ENCODE measurements at regions not wholly inside any gene's neighbourhood (a gene's known extent, or its start where the extent isn't known, plus 50 kb on each side); places are given as distances from the start of the nearest gene placed in this dataset.
A peak's percentile ranks its signal among the peaks of the same experiment; 100 is the strongest.

DNA sequence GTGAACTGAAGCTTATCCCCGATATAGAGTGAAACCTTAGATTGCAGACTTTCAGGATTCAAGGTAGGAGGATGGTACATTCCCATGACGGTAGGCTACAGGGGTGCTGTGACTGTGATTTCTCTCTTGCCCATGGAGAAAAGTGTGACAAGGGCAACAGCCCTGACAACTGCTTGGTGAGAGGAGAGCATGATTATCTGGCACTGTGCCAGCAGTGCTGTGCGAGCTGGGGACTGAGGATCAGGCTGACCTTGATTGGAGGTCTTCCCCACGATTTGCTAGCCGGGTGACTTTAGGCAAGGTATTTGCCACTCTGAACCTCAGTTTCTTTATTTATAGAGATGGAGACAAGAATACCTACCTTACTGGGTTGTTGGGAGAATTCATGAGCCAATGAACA, 229.5 kb downstream of the PTEN start:
- ATAC-seq (ENCODE audit: low FRiP score in 2 of 2) (no peak), DNase-seq (no peak)
- WGBS, 2 donors = 79 to 100% methylated on average over 2 to 5 of the region's 5 CpGs
- no peaks in the 10 kb centered on the region for H3K9me3 ChIP-seq
- H3K4me1 ChIP-seq = peaks cover 0 to 13% (median 2%) of the 10 kb centered on the region in 4 donors
- no peak overlapping the region for H3K4me3 ChIP-seq
- peak overlapping the region in 2 of 4 donors; percentile 20 to 74 for H3K27ac ChIP-seq
- TF ChIP-seq POLR2A (IDR thresholded peaks at IDR 0.05) (no peak), POLR2AphosphoS5 (IDR thresholded peaks at IDR 0.05) (no peak), EP300 (IDR thresholded peaks at IDR 0.05) (no peak)
- TF ChIP-seq, protein P1, sequence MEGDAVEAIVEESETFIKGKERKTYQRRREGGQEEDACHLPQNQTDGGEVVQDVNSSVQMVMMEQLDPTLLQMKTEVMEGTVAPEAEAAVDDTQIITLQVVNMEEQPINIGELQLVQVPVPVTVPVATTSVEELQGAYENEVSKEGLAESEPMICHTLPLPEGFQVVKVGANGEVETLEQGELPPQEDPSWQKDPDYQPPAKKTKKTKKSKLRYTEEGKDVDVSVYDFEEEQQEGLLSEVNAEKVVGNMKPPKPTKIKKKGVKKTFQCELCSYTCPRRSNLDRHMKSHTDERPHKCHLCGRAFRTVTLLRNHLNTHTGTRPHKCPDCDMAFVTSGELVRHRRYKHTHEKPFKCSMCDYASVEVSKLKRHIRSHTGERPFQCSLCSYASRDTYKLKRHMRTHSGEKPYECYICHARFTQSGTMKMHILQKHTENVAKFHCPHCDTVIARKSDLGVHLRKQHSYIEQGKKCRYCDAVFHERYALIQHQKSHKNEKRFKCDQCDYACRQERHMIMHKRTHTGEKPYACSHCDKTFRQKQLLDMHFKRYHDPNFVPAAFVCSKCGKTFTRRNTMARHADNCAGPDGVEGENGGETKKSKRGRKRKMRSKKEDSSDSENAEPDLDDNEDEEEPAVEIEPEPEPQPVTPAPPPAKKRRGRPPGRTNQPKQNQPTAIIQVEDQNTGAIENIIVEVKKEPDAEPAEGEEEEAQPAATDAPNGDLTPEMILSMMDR (IDR thresholded peaks at IDR 0.05) = no peak
- H3K36me3 ChIP-seq = no peaks in the 10 kb centered on the region
- no peaks in the 10 kb centered on the region for H3K27me3 ChIP-seq

DNA sequence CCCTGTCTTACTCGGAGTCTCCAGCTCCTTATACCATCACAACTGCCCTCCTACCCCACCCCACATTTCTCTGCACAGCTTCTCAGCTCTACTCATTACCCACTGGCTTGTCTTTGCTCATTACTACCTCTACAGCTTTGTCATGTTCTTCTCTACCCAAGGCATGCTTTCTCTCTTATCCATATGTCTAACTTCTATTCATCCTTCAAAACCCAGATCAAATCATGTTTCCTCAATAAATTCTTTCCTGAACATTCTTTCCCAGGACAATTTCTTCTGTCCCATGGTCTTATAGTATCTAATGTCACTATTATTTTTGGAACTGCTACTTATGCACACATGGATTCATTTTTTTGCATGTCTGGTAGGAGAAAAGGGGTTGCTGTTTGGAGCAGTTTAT, 231.4 kb downstream of the PTEN start:
- Histone ChIP-seq H3K27me3 (no peaks in the 10 kb centered on the region), H3K36me3 (no peaks in the 10 kb centered on the region), H3K4me1 (peaks cover 0 to 13% (median 0%) of the 10 kb centered on the region in 4 donors), H3K27ac (peak overlapping the region in 1 of 4 donors; percentile 49), H3K9me3 (no peaks in the 10 kb centered on the region), H3K4me3 (no peak overlapping the region)
- DNase-seq = no peak
- no peak for TF ChIP-seq POLR2AphosphoS5 (IDR thresholded peaks at IDR 0.05)
- TF ChIP-seq, protein P1 (IDR thresholded peaks at IDR 0.05) = no peak
- no peak for TF ChIP-seq POLR2A (IDR thresholded peaks at IDR 0.05)
- no peak for TF ChIP-seq EP300 (IDR thresholded peaks at IDR 0.05)
- ATAC-seq (ENCODE audit: low FRiP score in 2 of 2) = no peak
- WGBS, 2 donors = 97 to 100% methylated on average over 1 of the region's 1 CpG

DNA sequence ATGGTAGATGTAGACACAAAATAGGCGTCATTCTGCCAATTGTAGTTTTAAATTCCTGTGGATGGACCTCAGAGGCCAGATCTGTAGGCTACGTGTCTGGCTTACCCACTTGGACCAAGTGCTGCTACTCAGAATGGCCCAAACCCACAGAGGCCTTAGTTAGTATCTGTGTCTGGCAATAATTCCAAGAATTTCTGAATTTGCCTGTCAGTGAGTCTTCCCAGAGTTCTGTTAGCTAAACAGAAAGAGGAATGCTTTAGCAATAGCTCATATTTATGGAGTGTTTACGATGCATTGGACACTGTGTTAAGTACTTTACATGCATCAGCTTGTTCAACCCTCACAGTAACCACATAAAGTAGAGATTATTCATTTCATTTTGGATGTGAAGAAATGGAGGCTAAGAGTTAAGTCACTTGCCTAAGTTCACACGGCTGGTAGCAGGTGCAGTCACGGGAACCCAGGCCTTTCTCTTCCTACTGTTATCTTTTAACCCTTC, 231.8 kb downstream of the PTEN start:
- Histone ChIP-seq H3K27me3 (no peaks in the 10 kb centered on the region), H3K4me3 (no peak overlapping the region), H3K4me1 (peaks cover 0 to 13% (median 0%) of the 10 kb centered on the region in 4 donors), H3K36me3 (no peaks in the 10 kb centered on the region), H3K9me3 (no peaks in the 10 kb centered on the region), H3K27ac (peak overlapping the region in 1 of 4 donors; percentile 49)
- no peak for DNase-seq
- ATAC-seq (ENCODE audit: low FRiP score in 2 of 2) = no peak
- WGBS, 2 donors = 63 to 71% methylated on average over 5 of the region's 5 CpGs
- TF ChIP-seq POLR2AphosphoS5 (IDR thresholded peaks at IDR 0.05) (no peak), POLR2A (IDR thresholded peaks at IDR 0.05) (no peak), EP300 (IDR thresholded peaks at IDR 0.05) (no peak)
- TF ChIP-seq, protein P1 (IDR thresholded peaks at IDR 0.05) = no peak

DNA sequence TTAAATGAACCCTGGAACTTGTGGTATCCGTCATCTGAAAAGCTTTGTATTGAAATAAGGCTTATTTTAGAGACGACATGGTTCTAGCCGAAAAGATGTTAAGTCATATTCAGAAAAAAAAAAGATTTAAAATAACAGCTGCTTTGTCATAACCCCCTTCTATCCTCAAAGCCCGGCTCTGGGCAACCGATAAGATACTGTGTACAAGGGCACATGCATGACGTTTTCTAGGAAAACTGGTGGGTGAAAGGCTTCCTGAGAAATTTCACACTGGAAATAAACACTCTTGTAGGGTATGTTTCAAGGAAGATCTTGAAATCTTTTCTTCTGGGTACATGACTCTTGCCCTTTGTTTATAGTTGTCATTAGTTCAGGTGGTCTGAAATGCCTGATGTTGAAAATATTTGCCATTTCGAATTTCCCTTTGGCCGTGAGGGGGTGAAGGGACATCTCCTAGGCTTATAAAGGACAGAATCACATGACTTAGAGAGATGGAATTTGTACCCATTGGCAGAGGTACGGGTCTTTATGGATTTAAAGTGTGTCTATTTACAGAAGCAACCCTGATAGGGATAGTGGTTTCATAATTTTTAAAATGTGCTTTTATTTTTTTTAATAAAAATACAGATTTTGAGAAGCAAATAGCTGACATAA, 232.5 kb downstream of the PTEN start:
- Histone ChIP-seq H3K4me1 (peaks cover 0 to 13% (median 0%) of the 10 kb centered on the region in 4 donors), H3K27me3 (no peaks in the 10 kb centered on the region), H3K36me3 (no peaks in the 10 kb centered on the region), H3K27ac (peak overlapping the region in 1 of 4 donors; percentile 49), H3K9me3 (no peaks in the 10 kb centered on the region), H3K4me3 (no peak overlapping the region)
- TF ChIP-seq, protein P1 (IDR thresholded peaks at IDR 0.05) = no peak
- no peak for TF ChIP-seq POLR2AphosphoS5 (IDR thresholded peaks at IDR 0.05)
- TF ChIP-seq EP300 (IDR thresholded peaks at IDR 0.05) = no peak
- TF ChIP-seq POLR2A (IDR thresholded peaks at IDR 0.05) = no peak
- WGBS, 2 donors = 76 to 77% methylated on average over 9 of the region's 9 CpGs
- no peak for DNase-seq
- ATAC-seq (ENCODE audit: low FRiP score in 2 of 2) = no peak

DNA sequence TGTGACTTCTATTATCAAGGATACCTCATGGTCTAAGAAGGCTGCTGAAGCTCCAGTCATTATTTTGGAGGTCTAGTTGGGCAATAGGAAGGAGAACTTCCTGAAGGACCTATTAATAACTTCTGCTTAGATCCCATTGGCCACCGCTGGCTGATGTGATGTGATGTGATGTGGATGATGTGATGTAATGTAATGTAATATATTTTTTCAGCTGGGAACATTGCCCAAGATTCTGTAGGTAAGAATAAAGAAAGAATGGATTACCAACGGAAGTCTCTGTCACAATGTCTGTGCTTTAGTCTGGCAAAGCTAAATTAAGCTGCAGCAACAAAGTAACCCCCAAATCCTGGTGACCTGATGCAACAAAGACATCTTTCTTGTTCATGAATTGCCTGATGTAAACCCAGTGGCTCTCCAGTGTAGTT, 233.7 kb downstream of the PTEN start:
- WGBS, 2 donors = 75 to 86% methylated on average over 2 of the region's 2 CpGs

More for the DNA sequence above, 233.7 kb downstream of the PTEN start:
- Histone ChIP-seq H3K9me3 (no peaks in the 10 kb centered on the region), H3K27ac (peak overlapping the region in 3 of 4 donors; percentile 22 to 63 (median 53)), H3K4me1 (peaks cover 0 to 10% (median 0%) of the 10 kb centered on the region in 4 donors), H3K4me3 (no peak overlapping the region), H3K27me3 (no peaks in the 10 kb centered on the region), H3K36me3 (no peaks in the 10 kb centered on the region)
- ATAC-seq (ENCODE audit: low FRiP score in 2 of 2) = no peak
- no peak for DNase-seq
- TF ChIP-seq POLR2A (IDR thresholded peaks at IDR 0.05) (no peak), EP300 (IDR thresholded peaks at IDR 0.05) (no peak)
